22Rv1 (cell line): ENCODE measurements at regions not wholly inside any gene's neighbourhood (a gene's known extent, or its start where the extent isn't known, plus 50 kb on each side); places are given as distances from the start of the nearest gene placed in this dataset.

Source experiments
- H3K27ac ChIP-seq: fragments of 450-650 bp; 2 replicates; pipeline ENCODE4 v1.5.1; 2017
- CTCF ChIP-seq: fragments of 450-650 bp; IDR thresholded peaks from 2 replicates; pipeline ENCODE4 v1.5.1; 2017; ENCODE audit warnings: mild to moderate bottlenecking
- ZFX ChIP-seq: fragments of 450-650 bp; IDR thresholded peaks from 2 replicates; pipeline ENCODE4 v1.6.1; 2017; ENCODE audit warnings: antibody characterized with exemption, borderline replicate concordance

GRCh38 chr11:110801328-110801727, 89.1 kb upstream of the ARHGAP20 start:
- TF ChIP-seq CTCF (no peak), ZFX (no peak)
- no peak overlapping the region for H3K27ac ChIP-seq

DNA sequence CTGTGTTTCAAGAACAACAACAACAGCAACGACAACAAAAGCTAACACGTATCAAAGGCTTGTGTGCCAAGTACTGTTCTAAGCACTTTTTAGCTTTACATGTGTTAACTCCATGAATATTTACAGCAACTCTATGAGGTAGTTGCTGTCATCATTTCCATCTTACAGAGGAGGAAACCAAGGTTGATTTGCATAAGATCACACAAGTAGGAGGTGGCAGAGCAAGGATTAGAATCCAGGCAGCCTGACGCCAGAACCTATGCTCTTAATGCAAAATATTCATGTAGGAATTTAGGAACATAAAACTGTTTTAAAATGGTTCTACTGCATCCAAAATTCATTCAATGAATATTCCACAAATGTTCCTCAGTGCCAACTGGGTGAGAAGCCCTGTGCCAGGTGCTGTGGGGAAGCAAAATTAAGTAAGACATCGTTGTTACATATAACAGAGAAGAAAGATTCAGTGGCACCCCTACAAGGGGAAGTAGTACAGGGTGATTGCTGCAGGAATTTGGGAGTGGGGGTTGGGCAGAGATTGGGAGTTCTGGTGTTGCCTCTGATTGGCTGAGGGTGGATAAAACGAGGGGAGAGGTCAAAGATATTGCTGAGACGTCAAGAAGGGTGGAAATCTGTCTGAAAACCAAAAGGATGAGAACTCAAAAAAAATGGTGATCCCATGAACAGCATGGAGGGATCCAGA, 86.1 kb upstream of the ARHGAP20 start:
- no peak for TF ChIP-seq ZFX
- no peak for TF ChIP-seq CTCF
- no peak overlapping the region for H3K27ac ChIP-seq

GRCh38 chr11:110797453-110797852, 85.2 kb upstream of the ARHGAP20 start:
- H3K27ac ChIP-seq: no peak overlapping the region
- TF ChIP-seq ZFX (no peak), CTCF (no peak)

DNA sequence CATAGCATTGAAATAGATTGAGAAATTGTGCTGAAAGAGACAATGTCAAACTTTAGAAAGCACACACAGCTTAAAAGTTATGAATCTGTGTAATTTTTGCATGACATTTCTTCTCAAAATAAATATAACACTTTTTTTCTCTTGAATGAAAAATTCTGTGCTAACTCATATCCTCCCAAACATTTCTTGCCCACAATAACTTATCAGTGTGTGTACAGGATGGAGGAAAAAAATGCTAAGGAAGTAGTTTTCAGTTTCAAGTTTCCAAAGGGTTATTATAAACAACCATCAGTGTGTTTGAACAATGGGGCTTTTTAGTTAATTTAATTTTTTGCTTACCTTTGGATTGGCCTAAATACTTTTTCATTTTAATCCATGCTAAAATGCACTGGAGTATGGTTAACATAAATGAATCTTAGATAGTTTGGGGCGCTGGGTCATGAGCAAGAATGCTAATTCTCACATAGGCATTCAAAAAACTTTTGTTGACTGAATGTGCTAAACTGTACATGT, 82.9 kb upstream of the ARHGAP20 start:
- H3K27ac ChIP-seq: no peak overlapping the region
- TF ChIP-seq CTCF (no peak), ZFX (no peak)

- TF ChIP-seq ZFX (no peak), CTCF (no peak)
- H3K27ac ChIP-seq: no peak overlapping the region
These were observed 81.3 kb upstream of the ARHGAP20 start for GRCh38 chr11:110793556-110793955.

- no peak for TF ChIP-seq CTCF
- no peak for TF ChIP-seq ZFX
These were observed 79.4 kb upstream of the ARHGAP20 start for GRCh38 chr11:110791621-110792020.

GRCh38 chr11:110787680-110788079, 75.4 kb upstream of the ARHGAP20 start:
- TF ChIP-seq ZFX: no peak
- TF ChIP-seq CTCF: no peak
- H3K27ac ChIP-seq: no peak overlapping the region

More at GRCh38 chr11:110791621-110792020, 79.4 kb upstream of the ARHGAP20 start:
- H3K27ac ChIP-seq: no peak overlapping the region
